ENCODE measurements at regions not wholly inside any gene's neighbourhood (a gene's known extent, or its start where the extent isn't known, plus 50 kb on each side); places are given as distances from the start of the nearest gene placed in this dataset.

GRCh38 chr3:180354214-180354613 is 247.7 kb upstream of the TTC14 start:
- WGBS (ENCODE audit: insufficient coverage): 93% methylated on average over 7 of the region's 8 CpGs
- DNase-seq (no peak), ATAC-seq (ENCODE audit: low read depth) (no peak)
- Histone ChIP-seq H3K4me3 (ENCODE audit: control extremely low read depth in 1 of 5, extremely low read depth in 1 of 5, insufficient read depth in 1 of 5, low read depth in 2 of 5, low read length in 4 of 5) (no peak overlapping the region), H4K20me1 (ENCODE audit: control insufficient read depth, insufficient read depth, low read length, poor library complexity, severe bottlenecking) (no peaks in the 10 kb centered on the region), H3K36me3 (replicated peaks in 1 of 2; ENCODE audit: control extremely low read depth in 1 of 2, control insufficient read depth in 1 of 2, extremely low read depth in 1 of 2, insufficient read depth in 2 of 2, low read length in 1 of 2) (no peaks in the 10 kb centered on the region), H3K27me3 (replicated peaks in 1 of 4; ENCODE audit: control extremely low read depth in 1 of 4, control insufficient read depth in 3 of 4, insufficient read depth in 4 of 4, low read length in 3 of 4) (no peaks in the 10 kb centered on the region), H3K9me3 (ENCODE audit: control extremely low read depth in 1 of 3, control insufficient read depth in 2 of 3, insufficient read depth in 1 of 3, low read length in 2 of 3) (no peaks in the 10 kb centered on the region), H2AFZ (ENCODE audit: insufficient read depth, low read depth, low read length, poor library complexity, severe bottlenecking) (no peak overlapping the region), H3K9ac (ENCODE audit: low read length) (no peak overlapping the region), H3K27ac (ENCODE audit: low read length in 2 of 2) (no peak overlapping the region), H3K4me1 (ENCODE audit: control insufficient read depth in 2 of 2, insufficient read depth in 2 of 2, low read length in 2 of 2) (no peaks in the 10 kb centered on the region), H3K4me2 (replicated peaks; ENCODE audit: low read depth, low read length, poor library complexity, severe bottlenecking) (no peak overlapping the region), H3K79me2 (ENCODE audit: control insufficient read depth, insufficient read depth, low read length) (no peaks in the 10 kb centered on the region)
- ChIA-PET CTCF (no interaction called here), POLR2A (no interaction called here)
- H3K4me1 Mint-ChIP-seq: no peaks in the 10 kb centered on the region
- intact Hi-C loops (cut with micrococcal nuclease): no loop called here
- no peak overlapping the region for H3K27ac Mint-ChIP-seq
- H3K9me3 Mint-ChIP-seq (ENCODE audit: insufficient read depth): no peaks in the 10 kb centered on the region
- no peaks in the 10 kb centered on the region for H3K27me3 Mint-ChIP-seq
- H3K4me3 Mint-ChIP-seq: no peak overlapping the region
- TF ChIP-seq CTCF (IDR thresholded peaks at IDR 0.05) (no peak), EZH2 (IDR thresholded peaks at IDR 0.05; ENCODE audit: borderline replicate concordance, insufficient read depth, low read depth, low read length, poor library complexity, severe bottlenecking) (no peak)

- Histone ChIP-seq H3K36me3 (replicated peaks in 1 of 2; ENCODE audit: control extremely low read depth in 1 of 2, control insufficient read depth in 1 of 2, extremely low read depth in 1 of 2, insufficient read depth in 2 of 2, low read length in 1 of 2) (no peaks in the 10 kb centered on the region), H3K27ac (ENCODE audit: low read length in 2 of 2) (no peak overlapping the region), H3K9me3 (ENCODE audit: control extremely low read depth in 1 of 3, control insufficient read depth in 2 of 3, insufficient read depth in 1 of 3, low read length in 2 of 3) (no peaks in the 10 kb centered on the region), H3K9ac (ENCODE audit: low read length) (no peak overlapping the region), H3K79me2 (ENCODE audit: control insufficient read depth, insufficient read depth, low read length) (no peaks in the 10 kb centered on the region), H3K27me3 (replicated peaks in 1 of 4; ENCODE audit: control extremely low read depth in 1 of 4, control insufficient read depth in 3 of 4, insufficient read depth in 4 of 4, low read length in 3 of 4) (no peaks in the 10 kb centered on the region), H3K4me1 (ENCODE audit: control insufficient read depth in 2 of 2, insufficient read depth in 2 of 2, low read length in 2 of 2) (no peaks in the 10 kb centered on the region), H3K4me2 (replicated peaks; ENCODE audit: low read depth, low read length, poor library complexity, severe bottlenecking) (no peak overlapping the region), H3K4me3 (ENCODE audit: control extremely low read depth in 1 of 5, extremely low read depth in 1 of 5, insufficient read depth in 1 of 5, low read depth in 2 of 5, low read length in 4 of 5) (no peak overlapping the region), H4K20me1 (ENCODE audit: control insufficient read depth, insufficient read depth, low read length, poor library complexity, severe bottlenecking) (no peaks in the 10 kb centered on the region), H2AFZ (ENCODE audit: insufficient read depth, low read depth, low read length, poor library complexity, severe bottlenecking) (no peak overlapping the region)
- intact Hi-C loops (cut with micrococcal nuclease): no loop called here
- Mint-ChIP-seq H3K4me1 (no peaks in the 10 kb centered on the region), H3K9me3 (ENCODE audit: insufficient read depth) (no peaks in the 10 kb centered on the region), H3K27ac (no peak overlapping the region), H3K4me3 (no peak overlapping the region), H3K27me3 (no peaks in the 10 kb centered on the region)
- no peak for ATAC-seq (ENCODE audit: low read depth)
- POLR2A ChIA-PET: no interaction called here
- CTCF ChIA-PET: no interaction called here
- no peak for TF ChIP-seq CTCF (IDR thresholded peaks at IDR 0.05)
- TF ChIP-seq EZH2 (IDR thresholded peaks at IDR 0.05; ENCODE audit: borderline replicate concordance, insufficient read depth, low read depth, low read length, poor library complexity, severe bottlenecking): no peak
- no peak for DNase-seq
These were observed 243.8 kb upstream of the TTC14 start for GRCh38 chr3:180358179-180358578.
